SK-N-SH treated with all-trans-retinoic acid at 6 μM for 48 hours (cell line): ENCODE measurements at regions not wholly inside any gene's neighbourhood (a gene's known extent, or its start where the extent isn't known, plus 50 kb on each side); places are given as distances from the start of the nearest gene placed in this dataset.

Source experiments
- ATAC-seq: fragments of 200-7000 bp; cut with Tn5 transposase; 3 replicates; pipeline ENCODE4 v1.9.1; 2020; ENCODE audit warnings: mild to moderate bottlenecking, moderate library complexity
- ARNTL ChIP-seq: fragments of 450-650 bp; formaldehyde crosslinking; IDR thresholded peaks from 2 replicates; pipeline ENCODE4 v1.5.0; 2020; ENCODE audit warnings: low read depth, mild to moderate bottlenecking, moderate library complexity, borderline replicate concordance
- BACH2 ChIP-seq: fragments of 250-450 bp; sonication (Bioruptor Pico); IDR thresholded peaks from 2 replicates; pipeline ENCODE4 v1.9.0; 2021; ENCODE audit warnings: mild to moderate bottlenecking, borderline replicate concordance
- CSDC2 ChIP-seq: fragments of 250-450 bp; sonication (Bioruptor Pico); IDR thresholded peaks from 2 replicates; pipeline ENCODE4 v1.5.0; 2020; ENCODE audit warnings: mild to moderate bottlenecking, moderate library complexity
- ESRRG ChIP-seq: fragments of 250-450 bp; sonication (Bioruptor Pico); IDR thresholded peaks from 2 replicates; pipeline ENCODE4 v1.6.1; 2021; ENCODE audit warnings: mild to moderate bottlenecking
- ISL1 ChIP-seq: fragments of 250-450 bp; sonication (Bioruptor Pico); IDR thresholded peaks from 2 replicates; pipeline ENCODE4 v2.1.2; 2022; ENCODE audit warnings: mild to moderate bottlenecking, moderate library complexity
- PPARA ChIP-seq: fragments of 250-450 bp; sonication (Bioruptor Pico); IDR thresholded peaks from 2 replicates; pipeline ENCODE4 v1.5.0; 2020; ENCODE audit warnings: mild to moderate bottlenecking, borderline replicate concordance
- RARB ChIP-seq: fragments of 250-450 bp; sonication (Bioruptor Pico); IDR thresholded peaks from 2 replicates; pipeline ENCODE4 v1.8.0; 2021; ENCODE audit warnings: mild to moderate bottlenecking, moderate library complexity
- TCF4 ChIP-seq: fragments of 250-450 bp; sonication (Bioruptor Pico); IDR thresholded peaks from 2 replicates; pipeline ENCODE4 v1.8.0; 2021; ENCODE audit warnings: mild to moderate bottlenecking, moderate library complexity, borderline replicate concordance
- TOX ChIP-seq: fragments of 250-450 bp; sonication (Bioruptor Pico); IDR thresholded peaks from 2 replicates; pipeline ENCODE4 v1.8.0; 2021; ENCODE audit warnings: mild to moderate bottlenecking, moderate library complexity, borderline replicate concordance
- ZC3H10 ChIP-seq: fragments of 250-450 bp; sonication (Bioruptor Pico); IDR thresholded peaks from 2 replicates; pipeline ENCODE4 v1.5.1; 2021; ENCODE audit warnings: mild to moderate bottlenecking, moderate library complexity
- ZFP3 ChIP-seq: fragments of 250-450 bp; sonication (Bioruptor Pico); IDR thresholded peaks from 2 replicates; pipeline ENCODE4 v1.5.0; 2020; ENCODE audit warnings: mild to moderate bottlenecking, moderate library complexity
- ZFP30 ChIP-seq: fragments of 450-650 bp; formaldehyde crosslinking; IDR thresholded peaks from 2 replicates; pipeline ENCODE4 v1.5.0; 2022; ENCODE audit warnings: mild to moderate bottlenecking, moderate library complexity
- ZNF565 ChIP-seq: fragments of 450-650 bp; formaldehyde crosslinking; conservative IDR thresholded peaks from 2 replicates; pipeline ENCODE4 v1.5.0; 2020; ENCODE audit warnings: low read depth, mild to moderate bottlenecking, moderate library complexity
- ZNF70 ChIP-seq: fragments of 450-650 bp; formaldehyde crosslinking; IDR thresholded peaks from 2 replicates; pipeline ENCODE4 v1.5.0; 2020; ENCODE audit warnings: mild to moderate bottlenecking, moderate library complexity
- ZNF8 ChIP-seq: fragments of 450-650 bp; formaldehyde crosslinking; IDR thresholded peaks from 2 replicates; pipeline ENCODE4 v1.5.0; 2020; ENCODE audit warnings: mild to moderate bottlenecking, moderate library complexity
- TF ChIP-seq, protein P1 (sequence below): fragments of 250-450 bp; sonication (Bioruptor Pico); IDR thresholded peaks from 2 replicates; pipeline ENCODE4 v1.8.0; 2020; ENCODE audit warnings: mild to moderate bottlenecking, moderate library complexity, borderline replicate concordance
- TF ChIP-seq, protein P2 (sequence below): fragments of 250-450 bp; sonication (Bioruptor Pico); IDR thresholded peaks from 2 replicates; pipeline ENCODE4 v1.5.1; 2020; ENCODE audit warnings: low read depth, mild to moderate bottlenecking, moderate library complexity
- TF ChIP-seq, protein P3 (sequence below): fragments of 250-450 bp; sonication (Bioruptor Pico); IDR thresholded peaks from 2 replicates; pipeline ENCODE4 v1.5.1; 2021; ENCODE audit warnings: mild to moderate bottlenecking, moderate library complexity
- TF ChIP-seq, protein P4 (sequence below): fragments of 250-450 bp; sonication (Bioruptor Pico); IDR thresholded peaks from 2 replicates; pipeline ENCODE4 v1.8.0; 2021; ENCODE audit warnings: low read depth, mild to moderate bottlenecking, moderate library complexity, borderline replicate concordance
- TF ChIP-seq, protein P5 (sequence below): fragments of 250-450 bp; sonication (Bioruptor Pico); IDR thresholded peaks from 2 replicates; pipeline ENCODE4 v1.5.0; 2020; ENCODE audit warnings: mild to moderate bottlenecking, moderate library complexity

DNA sequence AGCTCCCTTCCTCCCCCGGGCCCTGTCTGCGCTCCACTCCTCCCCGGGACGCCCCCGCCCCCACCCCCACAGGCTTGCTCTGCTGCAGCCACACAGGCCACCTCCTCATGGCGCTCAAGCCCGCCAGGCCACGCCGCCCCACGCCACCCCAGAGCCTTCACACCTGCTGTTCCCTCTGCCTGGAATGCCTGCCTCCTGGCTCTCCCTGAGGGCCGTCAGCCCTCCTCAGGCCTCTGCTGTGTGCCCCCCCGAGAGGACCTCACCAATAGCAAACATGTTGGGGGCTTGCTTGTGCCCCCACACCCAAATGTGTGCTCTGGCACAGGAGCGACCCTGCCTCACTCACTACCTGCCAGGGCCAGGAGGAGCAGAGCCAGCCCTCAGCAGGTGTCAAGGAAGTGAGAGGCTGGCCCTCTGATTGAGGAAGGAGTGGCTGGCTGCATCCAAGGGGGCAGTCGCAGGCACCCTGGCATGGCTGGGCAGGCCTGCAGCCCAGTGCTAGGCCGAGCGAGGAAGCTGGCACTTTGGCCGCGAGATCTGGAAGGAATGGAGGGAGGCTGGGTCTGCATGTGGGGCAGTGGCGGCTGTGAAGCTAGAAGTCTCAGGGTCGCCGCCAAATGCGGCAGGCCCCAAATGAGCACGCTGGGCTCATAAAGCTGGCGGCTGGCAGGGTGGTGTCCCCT, 86.5 kb downstream of the INHBB start:
- no peak for ATAC-seq
- no peak for TF ChIP-seq TCF4 (CRISPR knock-in tag)
- no peak for TF ChIP-seq ZFP3 (CRISPR knock-in tag)
- no peak for TF ChIP-seq ZNF70 (CRISPR knock-in tag)
- TF ChIP-seq, all 23 proteins: peak for 0

DNA sequence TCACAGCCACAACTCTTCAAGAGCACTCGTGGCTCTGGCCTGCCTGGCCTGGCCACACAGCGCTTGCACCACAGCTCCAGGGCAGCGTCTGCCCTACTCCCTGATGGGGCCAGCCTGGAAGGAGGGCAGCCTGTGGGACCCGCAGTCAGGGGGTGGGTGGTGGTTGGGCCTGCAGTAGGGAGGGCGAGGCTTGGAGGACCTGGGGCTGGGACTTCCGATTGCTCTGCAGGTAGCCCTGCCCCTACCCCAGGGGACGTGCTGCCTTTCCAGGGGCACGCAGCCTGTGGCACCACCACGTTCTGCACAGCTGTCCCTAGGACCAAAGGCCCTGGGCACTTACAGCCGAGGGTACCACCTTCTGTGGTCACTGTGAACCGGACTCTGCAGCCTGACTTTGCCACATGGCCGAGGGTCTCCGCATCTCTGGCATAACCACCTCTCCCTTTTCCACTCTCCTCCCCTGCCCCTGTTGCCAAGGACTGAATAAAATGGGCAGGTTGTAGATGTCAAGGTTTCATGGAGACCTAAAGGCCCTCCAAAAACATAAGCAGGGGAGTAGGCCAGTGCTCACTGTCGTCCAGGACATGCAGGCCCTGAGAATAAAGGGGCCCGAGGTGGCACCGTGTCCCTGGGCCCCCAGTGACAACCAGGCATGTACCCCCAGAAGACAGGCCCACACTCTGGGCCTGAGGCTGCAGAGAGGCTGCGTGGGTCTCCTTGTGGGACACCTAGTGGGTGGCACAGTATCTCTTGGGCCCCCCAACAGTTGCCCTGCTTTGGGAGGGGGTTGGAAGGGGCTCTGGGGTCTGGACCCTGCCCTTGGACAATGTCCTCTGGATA, 87.3 kb downstream of the INHBB start:
- ATAC-seq: no peak
- TF ChIP-seq ZC3H10 (CRISPR knock-in tag) (no peak), CSDC2 (no peak), RARB (CRISPR knock-in tag) (no peak), ZFP30 (no peak), ZNF8 (CRISPR knock-in tag) (no peak), ZNF70 (CRISPR knock-in tag) (no peak), ZNF565 (no peak), ARNTL (CRISPR knock-in tag) (no peak), PPARA (CRISPR knock-in tag) (no peak), ZFP3 (CRISPR knock-in tag) (no peak), BACH2 (CRISPR knock-in tag) (no peak), TCF4 (CRISPR knock-in tag) (no peak), ISL1 (CRISPR knock-in tag) (no peak), TOX (CRISPR knock-in tag) (no peak)
- TF ChIP-seq, protein P1, sequence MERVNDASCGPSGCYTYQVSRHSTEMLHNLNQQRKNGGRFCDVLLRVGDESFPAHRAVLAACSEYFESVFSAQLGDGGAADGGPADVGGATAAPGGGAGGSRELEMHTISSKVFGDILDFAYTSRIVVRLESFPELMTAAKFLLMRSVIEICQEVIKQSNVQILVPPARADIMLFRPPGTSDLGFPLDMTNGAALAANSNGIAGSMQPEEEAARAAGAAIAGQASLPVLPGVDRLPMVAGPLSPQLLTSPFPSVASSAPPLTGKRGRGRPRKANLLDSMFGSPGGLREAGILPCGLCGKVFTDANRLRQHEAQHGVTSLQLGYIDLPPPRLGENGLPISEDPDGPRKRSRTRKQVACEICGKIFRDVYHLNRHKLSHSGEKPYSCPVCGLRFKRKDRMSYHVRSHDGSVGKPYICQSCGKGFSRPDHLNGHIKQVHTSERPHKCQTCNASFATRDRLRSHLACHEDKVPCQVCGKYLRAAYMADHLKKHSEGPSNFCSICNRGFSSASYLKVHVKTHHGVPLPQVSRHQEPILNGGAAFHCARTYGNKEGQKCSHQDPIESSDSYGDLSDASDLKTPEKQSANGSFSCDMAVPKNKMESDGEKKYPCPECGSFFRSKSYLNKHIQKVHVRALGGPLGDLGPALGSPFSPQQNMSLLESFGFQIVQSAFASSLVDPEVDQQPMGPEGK (CRISPR knock-in tag): no peak
- TF ChIP-seq, protein P2, sequence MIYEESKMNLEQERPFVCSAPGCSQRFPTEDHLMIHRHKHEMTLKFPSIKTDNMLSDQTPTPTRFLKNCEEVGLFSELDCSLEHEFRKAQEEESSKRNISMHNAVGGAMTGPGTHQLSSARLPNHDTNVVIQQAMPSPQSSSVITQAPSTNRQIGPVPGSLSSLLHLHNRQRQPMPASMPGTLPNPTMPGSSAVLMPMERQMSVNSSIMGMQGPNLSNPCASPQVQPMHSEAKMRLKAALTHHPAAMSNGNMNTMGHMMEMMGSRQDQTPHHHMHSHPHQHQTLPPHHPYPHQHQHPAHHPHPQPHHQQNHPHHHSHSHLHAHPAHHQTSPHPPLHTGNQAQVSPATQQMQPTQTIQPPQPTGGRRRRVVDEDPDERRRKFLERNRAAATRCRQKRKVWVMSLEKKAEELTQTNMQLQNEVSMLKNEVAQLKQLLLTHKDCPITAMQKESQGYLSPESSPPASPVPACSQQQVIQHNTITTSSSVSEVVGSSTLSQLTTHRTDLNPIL: no peak
- TF ChIP-seq, protein P3, sequence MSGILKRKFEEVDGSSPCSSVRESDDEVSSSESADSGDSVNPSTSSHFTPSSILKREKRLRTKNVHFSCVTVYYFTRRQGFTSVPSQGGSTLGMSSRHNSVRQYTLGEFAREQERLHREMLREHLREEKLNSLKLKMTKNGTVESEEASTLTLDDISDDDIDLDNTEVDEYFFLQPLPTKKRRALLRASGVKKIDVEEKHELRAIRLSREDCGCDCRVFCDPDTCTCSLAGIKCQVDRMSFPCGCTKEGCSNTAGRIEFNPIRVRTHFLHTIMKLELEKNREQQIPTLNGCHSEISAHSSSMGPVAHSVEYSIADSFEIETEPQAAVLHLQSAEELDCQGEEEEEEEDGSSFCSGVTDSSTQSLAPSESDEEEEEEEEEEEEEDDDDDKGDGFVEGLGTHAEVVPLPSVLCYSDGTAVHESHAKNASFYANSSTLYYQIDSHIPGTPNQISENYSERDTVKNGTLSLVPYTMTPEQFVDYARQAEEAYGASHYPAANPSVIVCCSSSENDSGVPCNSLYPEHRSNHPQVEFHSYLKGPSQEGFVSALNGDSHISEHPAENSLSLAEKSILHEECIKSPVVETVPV (CRISPR knock-in tag): no peak
- TF ChIP-seq, protein P4, sequence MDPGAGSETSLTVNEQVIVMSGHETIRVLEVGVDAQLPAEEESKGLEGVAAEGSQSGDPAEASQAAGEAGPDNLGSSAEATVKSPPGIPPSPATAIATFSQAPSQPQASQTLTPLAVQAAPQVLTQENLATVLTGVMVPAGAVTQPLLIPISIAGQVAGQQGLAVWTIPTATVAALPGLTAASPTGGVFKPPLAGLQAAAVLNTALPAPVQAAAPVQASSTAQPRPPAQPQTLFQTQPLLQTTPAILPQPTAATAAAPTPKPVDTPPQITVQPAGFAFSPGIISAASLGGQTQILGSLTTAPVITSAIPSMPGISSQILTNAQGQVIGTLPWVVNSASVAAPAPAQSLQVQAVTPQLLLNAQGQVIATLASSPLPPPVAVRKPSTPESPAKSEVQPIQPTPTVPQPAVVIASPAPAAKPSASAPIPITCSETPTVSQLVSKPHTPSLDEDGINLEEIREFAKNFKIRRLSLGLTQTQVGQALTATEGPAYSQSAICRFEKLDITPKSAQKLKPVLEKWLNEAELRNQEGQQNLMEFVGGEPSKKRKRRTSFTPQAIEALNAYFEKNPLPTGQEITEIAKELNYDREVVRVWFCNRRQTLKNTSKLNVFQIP (CRISPR knock-in tag): no peak

DNA sequence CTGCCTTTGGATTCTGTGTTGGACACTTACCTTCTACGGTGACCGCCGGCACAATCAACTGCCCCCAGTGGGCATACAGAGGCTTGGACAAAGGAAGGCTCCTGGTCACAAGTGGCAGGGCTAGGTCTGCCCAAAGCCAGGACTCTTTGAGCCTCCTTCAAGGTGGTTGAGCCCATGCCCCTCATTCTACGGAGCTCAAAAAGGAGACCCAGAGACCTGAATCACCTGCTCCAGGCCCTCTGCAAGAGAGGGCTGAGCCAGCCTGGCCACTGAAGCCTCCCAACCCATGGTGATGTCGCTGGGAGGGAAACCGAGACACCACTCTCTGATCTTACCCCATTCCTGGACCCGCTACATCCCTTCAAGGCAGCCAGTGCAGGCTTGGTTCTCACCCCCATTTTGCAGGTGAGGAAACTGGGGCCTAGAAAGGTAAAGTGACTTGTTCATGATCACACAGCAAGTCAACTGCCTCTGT, 87.9 kb downstream of the INHBB start:
- ATAC-seq: no peak
- TF ChIP-seq, protein P3 (CRISPR knock-in tag): no peak
- TF ChIP-seq, protein P4 (CRISPR knock-in tag): no peak
- TF ChIP-seq RARB (CRISPR knock-in tag): no peak
- TF ChIP-seq, protein P5, sequence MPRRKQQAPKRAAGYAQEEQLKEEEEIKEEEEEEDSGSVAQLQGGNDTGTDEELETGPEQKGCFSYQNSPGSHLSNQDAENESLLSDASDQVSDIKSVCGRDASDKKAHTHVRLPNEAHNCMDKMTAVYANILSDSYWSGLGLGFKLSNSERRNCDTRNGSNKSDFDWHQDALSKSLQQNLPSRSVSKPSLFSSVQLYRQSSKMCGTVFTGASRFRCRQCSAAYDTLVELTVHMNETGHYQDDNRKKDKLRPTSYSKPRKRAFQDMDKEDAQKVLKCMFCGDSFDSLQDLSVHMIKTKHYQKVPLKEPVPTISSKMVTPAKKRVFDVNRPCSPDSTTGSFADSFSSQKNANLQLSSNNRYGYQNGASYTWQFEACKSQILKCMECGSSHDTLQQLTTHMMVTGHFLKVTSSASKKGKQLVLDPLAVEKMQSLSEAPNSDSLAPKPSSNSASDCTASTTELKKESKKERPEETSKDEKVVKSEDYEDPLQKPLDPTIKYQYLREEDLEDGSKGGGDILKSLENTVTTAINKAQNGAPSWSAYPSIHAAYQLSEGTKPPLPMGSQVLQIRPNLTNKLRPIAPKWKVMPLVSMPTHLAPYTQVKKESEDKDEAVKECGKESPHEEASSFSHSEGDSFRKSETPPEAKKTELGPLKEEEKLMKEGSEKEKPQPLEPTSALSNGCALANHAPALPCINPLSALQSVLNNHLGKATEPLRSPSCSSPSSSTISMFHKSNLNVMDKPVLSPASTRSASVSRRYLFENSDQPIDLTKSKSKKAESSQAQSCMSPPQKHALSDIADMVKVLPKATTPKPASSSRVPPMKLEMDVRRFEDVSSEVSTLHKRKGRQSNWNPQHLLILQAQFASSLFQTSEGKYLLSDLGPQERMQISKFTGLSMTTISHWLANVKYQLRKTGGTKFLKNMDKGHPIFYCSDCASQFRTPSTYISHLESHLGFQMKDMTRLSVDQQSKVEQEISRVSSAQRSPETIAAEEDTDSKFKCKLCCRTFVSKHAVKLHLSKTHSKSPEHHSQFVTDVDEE (CRISPR knock-in tag): no peak
- no peak for TF ChIP-seq ZNF70 (CRISPR knock-in tag)
- no peak for TF ChIP-seq ZC3H10 (CRISPR knock-in tag)
- TF ChIP-seq ZNF565: no peak
- no peak for TF ChIP-seq ESRRG
- TF ChIP-seq ZNF8 (CRISPR knock-in tag): no peak
- TF ChIP-seq BACH2 (CRISPR knock-in tag): no peak
- TF ChIP-seq, protein P1 (CRISPR knock-in tag): no peak
- no peak for TF ChIP-seq ISL1 (CRISPR knock-in tag)
